DND-41 (cell line): ENCODE measurements at regions not wholly inside any gene's neighbourhood (a gene's known extent, or its start where the extent isn't known, plus 50 kb on each side); places are given as distances from the start of the nearest gene placed in this dataset.

ENCODE experiments used
- CTCF ChIP-seq: IDR thresholded peaks from 2 replicates; pipeline ENCODE4 v1.5.1; 2012; ENCODE audit warnings: borderline replicate concordance, low read length, moderate library complexity, mild to moderate bottlenecking; ENCODE audit not compliant: poor library complexity, severe bottlenecking; ENCODE audit errors: extremely low read depth
- EZH2 ChIP-seq: IDR thresholded peaks from 3 replicates; pipeline ENCODE4 v1.6.1; 2012; ENCODE audit warnings: borderline replicate concordance, low read depth, mild to moderate bottlenecking, moderate library complexity, low read length, inconsistent platforms; ENCODE audit not compliant: severe bottlenecking

- TF ChIP-seq CTCF (no peak), EZH2 (no peak)
These were observed 127.0 kb downstream of the TTC32 start for GRCh38 chr2:19774805-19775176.
